GM12874 (cell line): ENCODE measurements at regions not wholly inside any gene's neighbourhood (a gene's known extent, or its start where the extent isn't known, plus 50 kb on each side); places are given as distances from the start of the nearest gene placed in this dataset.

Source experiments
- TF ChIP-seq, protein P1 (sequence below): IDR thresholded peaks from 2 replicates; pipeline ENCODE4 v1.5.1; 2011; ENCODE audit warnings: low read depth, mild to moderate bottlenecking, control low read depth, low read length, moderate library complexity; ENCODE audit not compliant: insufficient read depth

DNA sequence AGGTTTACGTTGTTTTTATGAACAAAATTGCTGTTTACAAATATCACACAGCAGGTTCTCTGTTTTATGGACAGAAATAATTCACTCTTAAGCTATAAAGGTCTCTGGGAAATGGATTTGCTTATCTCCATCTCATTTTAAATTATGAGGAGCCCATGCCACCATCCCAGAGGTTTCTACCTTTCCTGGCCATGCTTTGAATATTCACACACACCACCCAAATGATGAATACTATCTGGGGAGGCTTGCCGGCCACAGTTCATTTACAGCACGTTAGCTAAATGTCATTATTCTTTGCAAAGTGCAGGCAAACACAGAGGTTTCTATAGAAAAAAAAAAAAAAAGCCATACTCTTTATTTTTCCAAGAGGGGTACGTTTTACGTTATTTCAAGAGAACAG is 1446.7 kb downstream of the FAM181B start:
- TF ChIP-seq, protein P1, sequence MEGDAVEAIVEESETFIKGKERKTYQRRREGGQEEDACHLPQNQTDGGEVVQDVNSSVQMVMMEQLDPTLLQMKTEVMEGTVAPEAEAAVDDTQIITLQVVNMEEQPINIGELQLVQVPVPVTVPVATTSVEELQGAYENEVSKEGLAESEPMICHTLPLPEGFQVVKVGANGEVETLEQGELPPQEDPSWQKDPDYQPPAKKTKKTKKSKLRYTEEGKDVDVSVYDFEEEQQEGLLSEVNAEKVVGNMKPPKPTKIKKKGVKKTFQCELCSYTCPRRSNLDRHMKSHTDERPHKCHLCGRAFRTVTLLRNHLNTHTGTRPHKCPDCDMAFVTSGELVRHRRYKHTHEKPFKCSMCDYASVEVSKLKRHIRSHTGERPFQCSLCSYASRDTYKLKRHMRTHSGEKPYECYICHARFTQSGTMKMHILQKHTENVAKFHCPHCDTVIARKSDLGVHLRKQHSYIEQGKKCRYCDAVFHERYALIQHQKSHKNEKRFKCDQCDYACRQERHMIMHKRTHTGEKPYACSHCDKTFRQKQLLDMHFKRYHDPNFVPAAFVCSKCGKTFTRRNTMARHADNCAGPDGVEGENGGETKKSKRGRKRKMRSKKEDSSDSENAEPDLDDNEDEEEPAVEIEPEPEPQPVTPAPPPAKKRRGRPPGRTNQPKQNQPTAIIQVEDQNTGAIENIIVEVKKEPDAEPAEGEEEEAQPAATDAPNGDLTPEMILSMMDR: no peak

GRCh38 chr11:81286550-81286949 is 1447.1 kb downstream of the FAM181B start:
- TF ChIP-seq, protein P1: no peak

DNA sequence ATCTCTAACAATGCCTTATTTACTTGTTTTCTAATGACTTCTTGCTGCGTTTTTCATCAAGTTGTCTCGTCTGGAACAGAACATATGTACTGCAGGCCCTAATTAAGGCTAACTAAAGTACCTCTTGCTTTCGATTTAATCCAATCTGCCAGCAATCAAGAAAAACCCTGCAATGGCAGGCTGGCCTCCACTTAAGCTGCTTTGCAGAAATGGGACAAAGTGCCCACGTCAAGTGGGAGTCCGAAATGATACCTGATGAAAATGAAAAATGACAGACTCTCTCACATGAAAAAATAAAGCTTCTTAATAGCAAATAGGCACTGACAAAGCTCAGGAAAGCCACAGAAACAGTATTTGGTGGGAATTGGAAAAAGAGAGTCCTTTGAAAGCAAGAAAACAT is 1454.7 kb downstream of the FAM181B start:
- TF ChIP-seq, protein P1: no peak

- TF ChIP-seq, protein P1: no peak
Measured at GRCh38 chr11:81270686-81271085, 1463.0 kb downstream of the FAM181B start.

GRCh38 chr11:81267246-81267645 is 1466.4 kb downstream of the FAM181B start:
- TF ChIP-seq, protein P1: no peak

- TF ChIP-seq, protein P1: no peak
Measured at GRCh38 chr11:81259471-81259870, 1474.2 kb downstream of the FAM181B start.

GRCh38 chr11:81255895-81256294 is 1477.8 kb downstream of the FAM181B start:
- TF ChIP-seq, protein P1: no peak

GRCh38 chr11:81253244-81253643 is 1480.4 kb downstream of the FAM181B start:
- TF ChIP-seq, protein P1: no peak
